BE2C (cell line): ENCODE measurements at regions not wholly inside any gene's neighbourhood (a gene's known extent, or its start where the extent isn't known, plus 50 kb on each side); places are given as distances from the start of the nearest gene placed in this dataset.

Experiments
- DNase-seq: peaks from one replicate; pipeline ENCODE4 v3.0.0-alpha.2; 2020
- H3K27me3 ChIP-seq: fragments of 250-450 bp; sonication (Bioruptor Pico); 2 replicates; pipeline ENCODE4 v1.5.1; 2020; ENCODE audit warnings: mild to moderate bottlenecking
- H3K36me3 ChIP-seq: fragments of 250-450 bp; sonication (Bioruptor Pico); 2 replicates; pipeline ENCODE4 v1.5.1; 2020; ENCODE audit warnings: mild to moderate bottlenecking
- H3K4me1 ChIP-seq: fragments of 250-450 bp; sonication (Bioruptor Pico); 2 replicates; pipeline ENCODE4 v1.5.1; 2020
- H3K4me3 ChIP-seq: 2 replicates; pipeline ENCODE4 v1.5.1; 2011; ENCODE audit warnings: low read depth, low read length
- H3K9me3 ChIP-seq: fragments of 250-450 bp; sonication (Bioruptor Pico); 2 replicates; pipeline ENCODE4 v1.5.1; 2020
- CTCF ChIP-seq: IDR thresholded peaks from 2 replicates; pipeline ENCODE4 v1.5.1; 2012; ENCODE audit warnings: mild to moderate bottlenecking, low read depth, low read length

- Histone ChIP-seq H3K36me3 (no peaks in the 10 kb centered on the region), H3K27me3 (peaks cover 5% of the 10 kb centered on the region; the same call in 1 of the 2 replicates), H3K4me3 (no peak overlapping the region), H3K9me3 (no peaks in the 10 kb centered on the region; the same call in 1 of the 2 replicates), H3K4me1 (no peaks in the 10 kb centered on the region)
- DNase-seq = peak; percentile 19
- TF ChIP-seq CTCF = peak; percentile 65
These were observed 64.1 kb upstream of the OTX2 start for GRCh38 chr14:56874375-56874774.

GRCh38 chr14:56870336-56870735 is 60.1 kb upstream of the OTX2 start:
- TF ChIP-seq CTCF = no peak
- H3K27me3 ChIP-seq = peaks cover 5% of the 10 kb centered on the region; the same call in 1 of the 2 replicates
- no peaks in the 10 kb centered on the region for H3K4me1 ChIP-seq
- H3K4me3 ChIP-seq = no peak overlapping the region
- H3K36me3 ChIP-seq = no peaks in the 10 kb centered on the region
- no peak for DNase-seq
- no peaks in the 10 kb centered on the region; the same call in 1 of the 2 replicates for H3K9me3 ChIP-seq

GRCh38 chr14:56868660-56869059 is 58.4 kb upstream of the OTX2 start:
- peaks cover 5% of the 10 kb centered on the region; the same call in 1 of the 2 replicates for H3K27me3 ChIP-seq
- DNase-seq = no peak
- no peaks in the 10 kb centered on the region for H3K4me1 ChIP-seq
- no peak overlapping the region for H3K4me3 ChIP-seq
- no peak for TF ChIP-seq CTCF
- H3K9me3 ChIP-seq = no peaks in the 10 kb centered on the region; the same call in 1 of the 2 replicates
- no peaks in the 10 kb centered on the region for H3K36me3 ChIP-seq

GRCh38 chr14:56862836-56863235 is 52.6 kb upstream of the OTX2 start:
- no peak for DNase-seq
- Histone ChIP-seq H3K9me3 (no peaks in the 10 kb centered on the region), H3K36me3 (no peaks in the 10 kb centered on the region), H3K4me1 (no peaks in the 10 kb centered on the region), H3K27me3 (no peaks in the 10 kb centered on the region; the same call in 1 of the 2 replicates), H3K4me3 (no peak overlapping the region)
- TF ChIP-seq CTCF = no peak

GRCh38 chr14:56860441-56860840 is 50.2 kb upstream of the OTX2 start:
- TF ChIP-seq CTCF = no peak
- no peak overlapping the region for H3K4me3 ChIP-seq
- no peaks in the 10 kb centered on the region for H3K4me1 ChIP-seq
- peaks cover 18% of the 10 kb centered on the region for H3K27me3 ChIP-seq
- no peak for DNase-seq
- no peaks in the 10 kb centered on the region for H3K36me3 ChIP-seq
- no peaks in the 10 kb centered on the region for H3K9me3 ChIP-seq
